CD4-positive, alpha-beta T cell treated with Interleukin-15 for 1 hour (primary cell): ENCODE measurements at regions not wholly inside any gene's neighbourhood (a gene's known extent, or its start where the extent isn't known, plus 50 kb on each side); places are given as distances from the start of the nearest gene placed in this dataset.
"Not testable (repeated sequence)": the region's sequence is repeated elsewhere in the genome, so short reads cannot be mapped to it uniquely, and the experiment has no call there.

Experiments
- DNase-seq: peaks from one replicate; pipeline ENCODE4 v3.0.0-alpha.2; 2020

DNA sequence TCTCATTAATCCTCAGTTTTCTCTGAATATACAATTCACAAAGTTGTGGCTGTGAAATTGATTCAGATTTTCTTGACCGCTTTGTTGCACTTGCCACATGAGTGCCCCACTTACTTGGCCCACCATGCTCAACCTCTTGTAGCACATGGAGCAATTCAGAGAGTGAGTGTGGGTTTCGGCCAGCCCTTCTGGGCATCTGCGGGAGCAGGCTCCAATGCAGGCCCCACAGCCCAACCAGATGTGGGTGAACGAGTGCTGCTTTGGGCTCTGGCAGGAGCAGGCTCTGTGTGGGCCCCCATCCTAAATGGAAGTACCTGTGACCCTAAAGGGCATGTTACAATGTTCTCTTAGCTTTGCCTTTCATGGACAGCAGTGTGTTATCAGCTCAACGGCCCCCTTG lies 2338.6 kb downstream of the LRRC4C start:
- DNase-seq, result no peak

DNA sequence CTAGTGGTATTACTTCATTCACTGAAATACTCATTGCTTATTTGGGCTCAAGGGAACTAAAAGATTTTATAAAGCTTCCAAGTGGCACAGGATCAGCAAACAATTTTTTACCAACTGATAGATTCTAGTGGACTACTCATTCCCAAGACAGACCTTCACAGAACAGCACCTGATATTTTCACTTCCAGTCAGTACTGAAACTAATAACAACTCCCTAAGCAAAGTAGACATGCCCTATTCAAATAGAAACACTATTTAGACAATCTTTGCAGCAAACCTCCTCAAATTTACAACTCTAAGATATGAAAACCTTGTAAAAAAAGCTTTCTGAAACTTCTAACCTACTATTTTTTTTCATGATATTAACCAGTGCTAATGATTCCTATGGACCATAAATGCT lies 2345.8 kb downstream of the LRRC4C start:
- no peak for DNase-seq

DNA sequence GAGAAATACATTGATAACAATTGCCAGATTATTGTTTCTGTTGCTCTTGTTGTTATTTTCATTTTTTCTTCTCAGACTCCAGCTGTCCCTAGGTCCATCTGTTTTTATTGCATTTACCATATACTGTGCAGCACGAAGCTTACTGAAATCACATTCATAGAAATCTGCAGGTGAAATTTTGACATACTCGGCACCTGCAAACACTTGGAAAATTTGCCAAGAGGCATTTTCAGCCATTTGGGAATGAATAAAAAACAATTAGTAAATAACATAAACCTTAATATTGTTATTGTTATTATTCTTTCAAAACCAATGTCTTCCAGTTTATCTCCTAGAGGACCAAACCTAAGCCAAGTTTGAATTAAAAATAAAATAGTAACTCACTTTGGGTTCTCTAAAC lies 2357.2 kb downstream of the LRRC4C start:
- no peak for DNase-seq

DNA sequence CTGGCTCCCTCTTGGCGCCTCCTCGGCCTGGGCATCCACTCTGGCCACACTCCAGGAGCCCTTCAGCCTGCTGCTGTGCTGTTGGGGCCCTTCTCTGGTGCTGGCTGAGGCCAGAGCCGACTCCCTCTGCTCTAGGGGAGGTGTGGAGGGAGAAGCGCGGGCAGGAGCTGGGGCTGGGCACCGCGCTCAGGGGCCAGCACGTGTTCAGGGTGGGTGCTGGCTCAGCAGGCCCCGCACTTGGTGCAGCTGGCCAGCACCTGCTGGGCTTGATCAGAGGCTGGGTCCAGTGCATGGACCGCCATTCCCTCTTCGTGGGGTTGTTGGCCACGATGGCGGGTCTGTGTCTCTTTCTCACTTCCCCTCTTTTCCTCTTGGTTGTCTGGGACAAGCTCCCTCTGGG lies 2381.0 kb downstream of the LRRC4C start:
- DNase-seq, result no peak

DNA sequence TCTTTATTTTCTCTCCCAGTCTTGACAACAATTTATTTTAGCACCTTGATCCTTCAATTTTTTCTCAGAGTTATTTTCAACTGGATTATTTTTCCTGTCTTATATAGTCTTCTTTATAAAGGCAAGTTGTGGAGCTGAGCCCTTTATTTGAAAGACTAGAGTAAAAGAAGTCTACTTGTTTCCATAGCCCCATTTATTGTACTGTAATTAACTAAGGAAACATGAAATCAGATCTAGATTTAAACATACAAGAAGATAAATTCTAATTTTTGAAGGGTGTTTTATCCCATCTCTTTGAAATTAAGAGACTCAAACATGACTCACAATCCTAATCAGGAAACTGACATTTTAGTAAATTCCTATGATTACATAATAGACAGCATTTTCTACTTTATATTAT lies 2421.8 kb downstream of the LRRC4C start:
- no peak for DNase-seq

DNA sequence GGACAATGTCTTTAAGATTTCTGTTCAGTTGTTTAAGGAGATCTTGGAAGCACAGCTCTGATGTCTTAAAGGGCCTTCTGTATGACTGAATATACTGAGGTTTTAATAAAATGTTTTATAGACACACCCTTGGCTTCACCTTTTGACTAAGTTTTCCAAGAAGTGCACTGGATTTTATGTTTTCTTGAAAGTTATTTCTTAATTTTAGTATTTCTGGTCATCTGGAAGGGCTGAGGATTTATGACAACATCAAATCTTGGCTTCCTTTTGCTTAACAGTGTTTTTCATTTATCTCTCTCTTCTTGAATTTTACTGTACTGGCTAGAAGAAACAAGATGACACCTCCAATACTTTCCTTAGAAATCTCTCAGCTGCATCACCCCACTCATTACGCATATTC lies 2423.4 kb downstream of the LRRC4C start:
- DNase-seq, result no peak

DNA sequence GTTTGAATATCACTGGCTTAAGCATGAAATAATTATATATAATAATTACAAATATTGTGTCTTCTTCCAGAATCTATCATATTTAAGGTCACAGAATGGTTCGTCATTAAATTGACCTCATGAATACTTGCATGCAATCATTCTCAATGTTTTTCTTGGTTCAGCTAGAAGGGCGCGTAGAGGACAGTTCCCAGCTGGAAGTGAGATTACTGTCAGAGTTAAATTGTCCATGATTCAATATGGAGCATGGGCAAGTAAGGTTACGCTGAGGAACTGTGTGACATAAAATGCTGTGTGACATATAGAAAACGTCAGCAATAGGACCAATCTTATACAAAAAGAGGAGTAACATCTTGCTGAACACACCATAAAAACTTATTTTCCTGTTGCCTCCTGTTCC lies 2423.5 kb upstream of the RAG2 start:
- DNase-seq, result no peak

DNA sequence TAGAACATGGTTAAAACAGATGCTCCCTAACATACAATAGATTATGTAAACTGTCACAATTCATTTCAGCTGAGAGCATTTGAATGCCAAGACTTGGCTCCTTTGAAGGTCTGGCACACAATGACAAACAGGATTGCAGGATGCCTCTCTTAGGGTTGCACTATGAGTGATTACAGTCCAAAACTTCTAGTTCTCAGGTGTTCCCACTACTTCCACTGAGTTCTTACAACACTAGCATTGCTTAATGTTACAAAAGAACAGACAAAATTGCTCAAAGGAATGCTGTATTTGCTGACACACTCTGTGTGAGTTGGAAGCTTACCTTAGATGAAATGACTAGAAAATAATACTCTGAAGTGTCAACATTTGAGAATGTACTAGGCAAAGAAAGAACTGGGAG lies 2413.8 kb upstream of the RAG2 start:
- no peak for DNase-seq

DNA sequence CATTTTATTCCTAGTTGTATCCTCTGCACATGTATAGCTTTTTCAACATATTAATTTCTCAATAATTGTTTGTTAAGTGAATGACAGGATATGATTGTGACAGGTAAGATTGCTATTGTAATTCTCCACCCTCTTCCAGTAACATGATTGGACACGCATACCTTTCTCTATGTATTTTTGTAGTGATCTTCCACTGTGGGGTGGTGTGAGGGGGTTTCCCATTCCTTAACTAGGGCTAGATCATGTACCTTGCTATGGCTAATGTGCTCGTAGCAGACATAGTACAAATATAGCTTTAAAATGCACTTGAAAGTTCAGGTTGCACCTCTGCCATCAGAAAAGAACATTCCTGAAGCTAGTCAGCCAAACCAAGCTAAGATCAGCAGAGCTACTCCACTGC lies 2392.8 kb upstream of the RAG2 start:
- no peak for DNase-seq

DNA sequence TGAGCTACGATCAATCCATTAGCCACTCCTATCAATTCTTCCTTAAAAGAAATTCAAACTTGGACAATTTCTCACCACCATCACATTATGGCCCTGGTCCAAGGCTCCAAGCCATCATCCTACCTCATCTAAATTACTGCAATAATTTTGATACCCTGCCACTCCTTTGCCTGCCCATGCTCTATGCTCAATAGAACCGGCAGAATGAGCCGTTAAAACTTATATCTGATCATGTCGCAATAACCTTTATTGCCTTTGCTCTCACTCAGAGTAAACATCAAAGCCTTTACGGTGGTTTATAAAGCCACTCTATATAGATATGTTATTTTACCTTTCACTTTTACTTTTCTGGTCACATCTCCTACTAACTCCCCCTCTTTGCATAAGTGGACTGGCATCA lies 2392.1 kb upstream of the RAG2 start:
- no peak for DNase-seq

DNA sequence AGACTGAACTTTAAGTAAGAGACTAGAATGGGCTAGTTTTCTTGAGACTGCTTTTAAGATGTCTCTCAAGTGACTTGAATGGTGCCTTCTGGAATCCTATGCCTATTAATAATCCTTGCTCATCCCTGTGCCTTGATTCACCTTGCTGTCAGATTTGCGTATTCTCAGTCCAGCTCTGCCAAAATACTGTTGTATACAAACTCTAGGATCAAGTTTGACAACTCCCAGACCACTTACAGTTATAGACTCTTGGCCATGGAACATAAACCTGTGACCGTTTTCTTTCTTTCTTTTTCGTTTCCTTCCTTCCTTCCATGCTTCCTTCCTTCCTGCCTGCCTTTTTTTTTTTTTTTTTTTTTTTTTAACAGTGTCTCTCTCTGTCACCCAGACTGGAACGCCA lies 2390.9 kb upstream of the RAG2 start:
- DNase-seq, result no peak

DNA sequence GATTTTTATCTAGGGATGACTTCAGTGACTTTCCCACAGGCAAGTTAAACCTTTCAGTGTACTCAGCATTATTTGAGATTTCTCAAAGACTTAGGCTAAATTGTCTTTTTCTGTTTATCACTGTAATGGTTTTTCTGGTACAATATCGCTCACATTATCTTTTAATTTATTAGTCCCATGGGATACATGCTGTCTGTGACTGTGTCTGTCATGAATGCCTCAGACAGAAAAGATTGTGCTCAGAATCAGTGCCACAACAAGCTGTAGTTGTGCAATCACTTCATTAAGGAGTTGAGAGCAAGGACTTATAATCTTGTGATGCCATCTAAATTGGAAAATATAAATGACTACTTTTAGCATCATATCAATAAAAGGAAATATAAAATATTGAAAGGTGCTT lies 2374.2 kb upstream of the RAG2 start:
- DNase-seq, result no peak

DNA sequence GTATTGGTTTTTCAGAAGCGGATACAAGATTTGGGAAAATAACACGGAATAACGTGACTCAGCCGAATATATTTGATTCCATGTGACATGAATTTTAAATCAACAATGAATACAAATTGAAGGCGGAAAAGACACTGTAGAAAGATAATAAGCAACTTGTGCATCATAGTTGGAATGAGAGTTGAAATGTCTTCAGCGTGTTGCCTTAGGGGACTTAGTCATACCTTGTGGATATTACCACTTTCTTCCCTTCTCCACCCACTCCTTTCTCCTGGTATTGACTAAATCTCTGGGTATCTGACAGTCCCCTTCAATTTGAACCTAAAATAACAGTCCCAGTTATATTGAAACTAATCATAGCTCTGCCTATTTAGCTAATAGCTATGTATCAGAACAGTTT lies 2373.1 kb upstream of the RAG2 start:
- DNase-seq, result no peak

DNA sequence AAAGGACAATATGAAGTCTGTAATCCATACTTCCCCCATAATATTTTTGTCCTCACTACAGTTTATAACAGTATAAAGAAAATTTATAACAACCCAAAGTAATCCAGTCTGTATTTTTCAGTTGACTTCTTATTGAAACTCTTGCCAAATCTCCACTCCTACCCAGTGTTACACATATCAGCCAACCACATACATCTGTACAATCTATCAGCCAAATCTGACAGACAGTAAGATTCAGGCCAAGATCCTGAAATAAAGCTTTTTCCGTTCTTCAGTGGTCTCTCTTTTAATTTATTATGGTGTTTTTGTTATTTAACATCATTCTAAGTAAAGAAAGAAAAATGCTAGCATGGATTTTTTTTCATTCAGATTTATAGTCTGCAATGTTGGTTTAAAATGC lies 2370.9 kb upstream of the RAG2 start:
- no peak for DNase-seq

DNA sequence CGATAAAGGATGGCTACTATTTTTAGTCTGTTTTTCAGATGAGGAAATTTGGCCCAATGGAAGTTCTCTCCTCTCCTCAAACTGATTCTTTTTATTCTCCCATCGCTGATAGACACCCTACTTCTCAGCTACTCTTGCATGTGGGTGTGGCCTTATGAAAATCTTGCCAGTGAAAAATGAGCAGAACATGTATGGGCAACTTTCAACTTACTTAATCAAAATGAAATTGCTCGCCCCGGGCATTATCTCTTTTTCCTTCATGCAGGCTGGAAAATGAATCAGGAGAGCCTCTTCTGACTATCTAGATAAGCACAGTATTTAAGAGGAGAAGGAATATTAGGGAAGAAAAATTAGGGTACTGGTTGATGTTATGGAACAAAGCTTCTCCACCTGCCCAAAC lies 2354.7 kb upstream of the RAG2 start:
- no peak for DNase-seq

DNA sequence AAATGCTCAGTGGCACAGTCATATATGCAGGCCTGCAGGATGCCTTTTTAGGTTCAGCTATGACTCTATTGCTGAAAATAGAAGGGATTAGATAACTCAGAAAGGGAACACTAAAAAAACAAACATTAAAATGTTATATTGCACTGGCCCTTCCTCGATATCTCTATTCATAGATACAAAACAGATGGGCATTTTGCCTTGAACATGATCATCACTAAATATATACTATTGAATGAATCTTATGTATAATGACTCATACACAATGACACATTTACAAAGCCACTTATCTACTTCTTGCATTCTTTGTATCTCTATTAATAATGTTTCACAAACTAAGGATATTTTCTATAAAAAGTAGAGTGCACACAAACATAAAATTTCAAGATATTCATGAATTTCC lies 2352.8 kb upstream of the RAG2 start:
- no peak for DNase-seq

DNA sequence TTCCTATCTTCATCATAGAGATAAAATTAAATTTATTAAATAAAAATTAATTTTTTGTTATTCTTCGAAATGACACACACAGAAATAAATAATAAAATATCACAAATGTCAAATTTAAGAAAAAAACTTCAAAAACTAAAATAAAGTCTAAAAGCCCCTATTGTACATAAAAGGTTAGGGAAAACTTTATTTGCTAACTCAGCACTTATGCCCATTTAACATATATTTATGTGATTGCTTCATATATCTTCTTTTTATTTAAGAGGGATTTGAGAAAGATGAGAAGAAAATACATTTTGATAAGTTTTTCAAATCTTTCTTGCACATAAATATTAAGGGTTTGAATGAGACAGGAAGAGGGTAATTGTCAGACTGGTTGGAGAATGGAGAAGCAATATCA lies 2350.4 kb upstream of the RAG2 start:
- DNase-seq, result no peak

DNA sequence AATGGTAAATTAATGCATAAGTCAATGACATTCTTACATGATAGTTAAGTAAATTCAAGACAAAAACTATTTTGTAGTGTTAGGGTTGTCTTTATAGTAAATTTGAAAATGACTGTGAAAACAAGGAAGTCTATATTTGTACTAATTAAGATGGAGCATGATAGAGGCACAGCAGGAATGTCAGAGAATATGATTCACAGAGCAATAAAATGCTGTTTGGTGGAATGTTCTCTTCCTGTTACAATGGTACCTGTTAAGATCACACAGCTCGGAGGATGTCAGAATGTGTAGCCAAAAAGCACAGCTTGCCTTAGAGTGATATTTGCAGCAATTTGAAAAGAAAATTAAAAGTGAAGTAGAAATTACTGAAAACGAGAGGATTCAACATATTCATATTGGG lies 2339.7 kb upstream of the RAG2 start:
- DNase-seq, result no peak

DNA sequence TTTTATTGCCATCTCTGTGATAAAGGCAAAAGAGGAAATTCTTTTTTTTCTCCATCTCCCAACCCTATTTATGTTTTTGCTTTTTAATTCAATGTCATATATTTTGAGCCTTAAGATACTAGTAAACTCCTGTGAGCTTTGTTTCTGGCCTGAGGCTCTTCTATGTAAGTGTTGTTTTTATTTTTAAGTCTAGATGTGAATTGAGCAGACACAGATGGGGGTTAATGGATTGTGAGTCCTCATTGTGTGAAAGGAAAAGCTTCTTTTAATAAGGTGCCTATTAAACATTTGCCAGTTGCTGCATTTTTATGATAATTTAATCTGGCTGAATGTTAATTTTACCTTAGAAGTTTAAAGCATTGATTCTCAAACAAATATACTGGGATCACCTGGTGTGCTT lies 2337.9 kb upstream of the RAG2 start:
- DNase-seq, result no peak

DNA sequence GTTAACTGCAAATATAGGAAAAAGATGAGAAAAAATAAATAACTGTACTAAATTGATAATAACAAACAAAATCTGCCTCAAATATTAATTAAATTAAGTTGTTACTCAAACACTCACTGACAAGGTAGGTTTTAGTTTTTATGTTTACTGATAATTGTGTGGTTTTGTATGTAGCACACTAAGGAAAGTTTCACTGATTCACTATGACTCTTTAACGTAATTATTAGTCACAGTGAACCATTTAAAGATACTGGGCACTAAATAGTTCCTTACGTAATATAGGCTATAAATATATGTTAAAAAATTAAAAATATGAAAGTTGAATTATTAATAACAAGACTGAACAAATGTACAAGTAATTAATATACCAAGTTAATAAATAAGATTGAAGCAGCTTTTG lies 2330.0 kb upstream of the RAG2 start:
- no peak for DNase-seq

DNA sequence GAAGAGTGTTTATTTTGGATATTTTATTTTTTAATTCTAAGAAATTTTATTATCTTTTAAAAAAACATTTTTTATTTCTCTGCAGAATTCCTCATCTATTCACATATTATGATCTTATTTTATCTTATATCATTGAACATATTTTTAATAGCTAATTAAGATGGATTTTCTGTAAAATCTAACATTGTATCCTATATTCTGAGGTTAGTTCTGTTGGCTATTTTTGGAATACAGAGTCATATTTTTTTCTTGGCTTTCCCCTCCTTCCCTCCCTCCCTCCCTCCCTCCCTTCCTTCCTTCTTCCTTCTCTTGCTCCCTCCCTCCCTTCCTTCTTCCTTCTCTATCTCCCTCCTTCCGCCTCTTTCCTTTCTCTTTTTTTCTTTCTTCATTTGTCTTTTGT lies 2326.6 kb upstream of the RAG2 start:
- no peak for DNase-seq

DNA sequence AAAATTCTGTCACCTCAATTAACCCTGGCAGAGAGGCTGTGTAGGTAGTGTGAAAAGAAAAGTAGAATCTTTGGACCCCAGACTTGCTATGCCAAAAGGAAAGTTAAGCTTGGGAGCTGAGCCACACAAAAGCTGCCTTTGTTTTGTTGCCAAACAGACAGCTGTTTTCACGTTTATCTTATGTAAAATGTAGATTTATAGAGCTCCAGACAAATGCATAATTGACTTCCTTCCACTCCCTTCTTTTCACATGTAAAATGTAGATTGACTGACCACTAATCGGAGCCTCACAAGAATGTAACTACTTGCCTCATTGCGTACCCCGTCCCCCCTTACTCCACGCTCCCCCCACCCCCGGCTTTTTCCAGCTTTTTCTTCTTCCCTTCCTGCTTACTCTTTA lies 2302.2 kb upstream of the RAG2 start:
- no peak for DNase-seq

DNA sequence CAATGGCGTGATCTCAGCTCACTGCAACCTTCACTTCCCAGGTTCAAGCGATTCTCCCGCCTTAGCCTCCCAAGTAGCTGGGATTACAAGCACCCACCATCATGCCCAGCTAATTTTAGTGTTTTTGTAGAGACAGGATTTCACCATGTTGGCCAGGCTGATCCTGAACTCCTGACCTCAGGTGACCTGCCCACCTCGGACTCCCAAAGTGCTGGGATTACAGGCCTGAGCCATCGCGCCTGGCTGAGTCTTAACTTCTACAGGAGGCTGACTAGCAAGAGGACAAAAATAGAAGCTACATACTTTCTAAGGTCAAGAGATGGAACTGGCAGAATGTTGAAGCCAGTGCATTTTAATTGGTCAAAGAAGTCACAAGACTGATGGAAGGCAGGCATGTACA lies 2296.2 kb upstream of the RAG2 start:
- not testable (repeated sequence) for DNase-seq

DNA sequence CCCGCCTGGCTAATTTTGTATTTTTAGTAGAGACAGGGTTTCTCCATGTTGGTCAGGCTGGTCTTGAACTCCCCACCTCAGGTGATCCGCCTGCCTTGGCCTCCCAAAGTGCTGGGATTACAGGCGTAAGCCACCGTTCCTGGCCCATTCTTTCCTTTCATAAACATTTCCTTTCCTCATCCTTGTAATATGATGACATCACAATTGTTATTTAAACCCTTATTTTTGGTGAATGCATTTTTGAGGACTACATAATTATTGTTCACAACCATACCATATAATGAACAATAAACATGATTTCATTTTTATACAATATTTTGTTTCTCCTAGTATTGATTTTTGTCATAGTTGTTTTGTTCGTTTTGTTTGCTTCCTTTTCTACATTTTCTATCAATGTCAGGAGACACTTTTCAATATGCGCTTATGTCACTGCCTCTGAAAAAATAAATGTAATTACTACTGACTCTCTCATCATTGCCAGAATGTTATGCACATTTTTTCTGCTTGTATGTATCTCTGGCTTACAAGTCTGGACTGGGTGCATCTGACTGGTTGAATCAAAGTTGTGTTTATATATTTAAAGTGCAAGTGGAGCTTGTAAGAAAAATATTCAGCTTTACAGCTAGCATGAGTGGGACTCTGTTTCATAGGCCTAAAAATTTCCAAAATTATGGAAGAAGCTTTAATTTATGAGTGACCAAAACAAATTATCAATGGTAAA lies 2286.3 kb upstream of the RAG2 start:
- no peak for DNase-seq

DNA sequence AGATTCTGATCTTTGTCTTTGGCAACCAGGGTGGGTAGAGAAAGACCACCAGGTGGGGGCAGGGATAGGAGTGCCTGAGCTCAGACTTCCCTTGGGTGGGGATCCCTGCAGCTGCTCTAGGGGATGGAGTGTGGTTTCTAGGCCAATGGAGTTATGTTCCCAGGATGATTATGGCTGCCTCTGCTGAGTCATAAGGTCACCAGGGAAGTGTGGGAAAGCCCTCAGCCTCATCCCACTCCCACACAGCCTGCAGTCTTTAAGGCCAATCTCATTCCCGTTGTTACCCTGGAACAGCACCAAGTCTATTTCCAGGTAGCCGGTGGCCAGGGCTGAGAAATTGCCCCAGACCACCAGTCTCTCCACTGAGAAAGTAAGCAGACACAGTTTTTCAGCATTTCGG lies 2269.3 kb upstream of the RAG2 start:
- no peak for DNase-seq

DNA sequence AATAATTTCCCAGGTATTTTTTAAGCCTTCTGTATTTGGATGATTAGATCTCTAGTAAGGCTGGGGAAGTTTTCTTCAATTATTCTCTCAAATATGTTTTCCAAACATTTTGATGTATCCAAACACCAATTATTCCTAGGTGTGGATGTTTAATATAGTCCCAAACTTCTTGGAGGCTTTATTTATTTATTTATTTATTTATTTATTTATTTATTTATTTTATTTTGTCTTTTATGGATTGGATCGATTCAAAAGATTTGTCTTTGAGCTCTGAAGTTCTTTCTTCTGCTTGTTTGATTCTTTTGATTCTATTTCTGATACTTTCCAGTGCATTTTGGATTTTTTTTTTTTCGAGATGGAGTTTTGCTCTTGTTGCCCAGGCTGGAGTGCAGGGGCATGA lies 2267.9 kb upstream of the RAG2 start:
- DNase-seq, result no peak
